HPDE6-E6E7 (cell line): ENCODE measurements at regions not wholly inside any gene's neighbourhood (a gene's known extent, or its start where the extent isn't known, plus 50 kb on each side); places are given as distances from the start of the nearest gene placed in this dataset.
A peak's percentile ranks its signal among the peaks of the same experiment; 100 is the strongest.

Experiments
- DNase-seq: peaks from one replicate; pipeline ENCODE4 v3.0.0; 2011; ENCODE audit warnings: missing footprints; ENCODE audit errors: extremely low spot score

DNA sequence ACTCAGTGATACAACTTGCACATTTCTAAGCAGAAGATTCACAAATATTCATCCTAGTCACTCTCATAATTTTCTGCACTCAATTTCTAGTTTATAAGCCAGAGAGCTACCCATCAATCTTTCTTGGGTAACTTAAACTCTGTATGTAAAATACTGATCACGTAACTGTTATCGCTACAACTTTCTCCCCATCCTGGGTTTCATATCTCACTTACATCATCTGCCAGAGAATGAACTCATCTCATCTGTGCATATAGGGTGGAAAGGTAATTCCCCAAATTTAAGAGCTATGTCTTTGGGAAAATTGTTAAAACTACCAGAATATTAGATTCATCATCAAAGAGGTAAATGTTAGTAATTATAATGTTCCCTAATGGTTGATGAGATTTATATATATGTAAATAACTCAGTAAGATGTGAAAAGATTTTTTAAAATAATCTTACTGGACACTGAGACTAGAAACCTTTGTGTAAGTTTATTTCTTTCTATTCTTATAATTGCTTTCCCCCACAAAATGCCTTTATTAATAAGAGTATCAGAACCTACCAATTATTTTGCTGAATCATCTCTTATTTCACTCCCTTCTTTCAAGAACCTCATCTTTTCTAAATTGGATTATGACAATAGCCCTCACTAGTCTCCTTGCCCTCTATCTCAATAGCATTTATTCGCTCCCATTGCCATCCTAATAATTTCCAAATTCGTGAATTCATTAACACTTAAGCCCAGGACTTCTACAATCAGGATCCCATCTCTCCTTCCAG lies 729.0 kb downstream of the EPHA4 start:
- DNase-seq, result no peak

GRCh38 chr2:220845766-220846273 lies 726.3 kb downstream of the EPHA4 start:
- no peak for DNase-seq

DNA sequence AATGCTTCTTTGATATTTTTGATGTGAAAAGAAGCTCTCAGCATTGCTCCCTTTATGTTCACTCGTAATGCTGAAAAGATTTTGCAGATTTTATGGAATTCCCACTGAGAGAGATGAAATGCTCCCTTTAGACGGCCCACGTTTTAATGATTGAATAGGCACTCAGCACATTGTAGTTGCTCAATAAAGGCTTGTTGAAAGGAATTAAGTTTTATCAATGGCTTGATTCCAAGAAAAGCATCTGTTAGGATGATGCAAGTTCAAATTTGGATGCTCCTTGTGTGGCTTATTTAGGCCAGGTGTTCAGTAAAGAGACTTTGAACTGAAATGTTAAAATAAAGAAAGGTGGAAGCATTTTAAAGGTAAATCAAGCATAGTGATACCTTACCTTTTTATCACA lies 725.1 kb downstream of the EPHA4 start:
- DNase-seq, result no peak

- peak; percentile 59 for DNase-seq
These were observed 724.5 kb downstream of the EPHA4 start for GRCh38 chr2:220847589-220847988.

DNA sequence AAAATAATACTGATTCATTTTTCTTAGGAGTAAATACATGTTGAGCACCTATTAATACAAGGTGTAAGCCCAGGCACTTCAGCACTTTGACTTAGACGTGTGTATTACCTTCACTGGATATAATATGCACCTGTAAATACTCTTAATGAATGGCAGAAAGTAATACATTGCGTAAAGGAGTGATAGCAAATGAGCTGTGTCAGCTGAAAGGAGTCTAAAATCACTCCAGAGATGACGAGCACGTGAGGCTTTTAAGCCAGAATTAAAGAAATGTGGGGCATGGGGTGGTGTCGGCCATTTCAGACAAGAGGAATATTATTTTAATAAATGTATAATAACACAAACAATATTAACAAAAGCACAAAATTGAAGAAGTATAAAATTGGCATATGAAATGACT lies 722.7 kb downstream of the EPHA4 start:
- DNase-seq, result no peak

GRCh38 chr2:220850116-220850515 lies 722.0 kb downstream of the EPHA4 start:
- DNase-seq, result no peak

- peak; percentile 39 for DNase-seq
These were observed 716.8 kb downstream of the EPHA4 start for GRCh38 chr2:220855296-220855695.

- no peak for DNase-seq
These were observed 715.6 kb downstream of the EPHA4 start for GRCh38 chr2:220856486-220856885.

DNA sequence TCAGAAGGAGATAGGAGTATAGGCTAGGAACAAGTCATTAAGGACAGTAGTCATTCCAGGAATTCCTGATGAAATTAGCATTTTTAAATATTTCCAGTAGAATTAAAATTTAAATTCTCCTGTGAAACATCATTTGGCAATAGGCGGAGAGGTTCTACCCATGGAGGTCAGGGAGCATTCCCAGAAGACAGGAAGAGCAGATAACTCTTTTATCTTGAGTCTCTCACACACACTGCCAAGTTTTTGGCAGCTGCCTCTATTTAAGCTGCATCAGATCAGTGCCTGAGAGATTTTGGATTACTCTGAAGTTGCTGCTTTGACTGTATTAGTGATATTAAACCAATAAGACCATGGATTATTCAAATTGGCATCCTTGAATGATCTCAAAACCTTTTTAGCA lies 714.7 kb downstream of the EPHA4 start:
- DNase-seq, result no peak

DNA sequence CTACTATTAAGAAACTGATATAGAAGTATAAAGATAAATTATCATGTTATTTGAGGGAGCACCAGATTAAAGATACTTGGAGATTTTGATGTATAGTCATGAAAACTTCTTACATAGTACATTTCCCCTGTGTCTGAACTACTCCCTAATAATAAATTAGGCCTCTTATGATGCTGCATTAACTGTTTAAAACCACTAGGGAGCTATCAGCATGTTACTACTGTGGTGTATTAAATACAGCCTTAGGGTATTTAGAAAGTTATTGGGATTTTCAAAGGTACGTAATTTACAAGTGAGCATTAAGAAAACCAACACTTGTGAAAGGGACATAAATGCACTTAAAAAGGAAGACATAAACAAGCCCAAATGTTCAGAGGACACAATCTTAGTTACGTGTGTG lies 714.0 kb downstream of the EPHA4 start:
- DNase-seq, result no peak

GRCh38 chr2:220871909-220872308 lies 700.2 kb downstream of the EPHA4 start:
- no peak for DNase-seq

- DNase-seq, result no peak
These were observed 695.9 kb downstream of the EPHA4 start for GRCh38 chr2:220876080-220876824.

- no peak for DNase-seq
These were observed 694.6 kb downstream of the EPHA4 start for GRCh38 chr2:220877491-220877890.

GRCh38 chr2:220877897-220878296 lies 694.2 kb downstream of the EPHA4 start:
- DNase-seq, result no peak

- DNase-seq, result no peak
These were observed 691.2 kb downstream of the EPHA4 start for GRCh38 chr2:220880623-220881596.

DNA sequence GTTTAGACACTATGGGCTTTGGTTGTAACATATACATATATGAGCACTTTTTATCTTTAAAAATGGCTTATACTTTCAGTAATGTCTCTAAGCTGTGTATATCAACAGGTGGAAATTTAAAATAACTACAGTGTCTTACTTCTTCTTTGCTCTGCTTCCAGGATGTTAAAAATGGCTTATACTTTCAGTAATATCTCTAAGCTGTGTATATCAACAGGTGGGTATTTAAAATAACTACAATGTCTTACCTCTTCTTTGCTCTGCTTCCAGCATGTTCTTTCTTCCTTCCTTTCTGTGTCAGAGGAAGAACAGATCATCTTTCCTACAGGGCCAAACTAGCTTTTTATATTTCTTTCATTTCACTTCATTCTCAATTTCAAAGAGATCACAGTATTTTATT lies 689.6 kb downstream of the EPHA4 start:
- no peak for DNase-seq

GRCh38 chr2:220885593-220885992 lies 686.5 kb downstream of the EPHA4 start:
- DNase-seq, result no peak

DNA sequence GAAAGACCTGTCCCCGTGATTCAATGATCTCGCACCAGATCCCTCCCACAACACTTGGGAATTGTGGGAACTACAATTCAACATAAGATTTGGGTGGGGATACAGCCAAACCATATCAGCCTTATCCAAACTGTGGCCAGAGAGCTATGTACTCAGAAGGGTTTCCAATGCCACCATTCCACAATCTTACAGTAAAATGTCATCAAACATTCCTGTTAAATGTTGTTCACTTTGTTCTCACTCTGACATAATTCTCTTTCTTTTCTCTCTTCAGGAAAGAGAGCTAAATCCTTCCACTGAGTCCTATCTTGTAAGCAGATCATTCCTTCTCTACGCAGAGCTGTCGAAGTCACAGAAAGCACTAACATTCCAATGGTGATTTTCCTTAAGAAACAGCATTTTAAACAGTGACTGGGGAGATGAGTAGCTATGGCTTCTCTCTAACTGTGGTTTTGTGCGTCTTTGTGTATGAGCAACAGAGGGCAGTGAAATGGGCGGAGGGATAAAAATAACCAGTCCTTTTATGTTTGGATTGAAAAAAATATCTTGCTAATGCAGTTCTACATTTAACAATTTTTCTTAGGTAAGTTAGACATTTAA lies 684.7 kb downstream of the EPHA4 start:
- DNase-seq, result no peak

- no peak for DNase-seq
These were observed 684.2 kb downstream of the EPHA4 start for GRCh38 chr2:220887876-220888275.

- no peak for DNase-seq
These were observed 681.2 kb downstream of the EPHA4 start for GRCh38 chr2:220890931-220891330.

DNA sequence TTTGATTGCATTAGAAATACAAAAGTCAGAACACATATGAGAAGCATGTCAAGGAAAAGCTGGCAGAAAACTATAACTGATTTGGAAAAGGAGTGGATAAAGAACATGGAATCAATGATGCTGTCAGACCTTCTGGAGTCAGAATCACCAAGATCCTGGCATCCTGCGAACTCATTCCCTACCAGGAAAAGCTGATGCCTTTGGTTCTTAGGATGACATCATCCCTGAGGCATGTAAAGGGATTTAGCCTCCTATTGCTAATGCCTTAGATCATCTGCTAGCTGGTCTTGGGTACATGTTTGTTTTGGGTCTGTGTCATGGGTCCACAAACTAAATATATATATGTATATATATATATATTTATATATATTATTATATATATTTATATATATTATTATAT lies 680.7 kb downstream of the EPHA4 start:
- peak; percentile 66 for DNase-seq
